ENCODE measurements at regions not wholly inside any gene's neighbourhood (a gene's known extent, or its start where the extent isn't known, plus 50 kb on each side); places are given as distances from the start of the nearest gene placed in this dataset.

DNA sequence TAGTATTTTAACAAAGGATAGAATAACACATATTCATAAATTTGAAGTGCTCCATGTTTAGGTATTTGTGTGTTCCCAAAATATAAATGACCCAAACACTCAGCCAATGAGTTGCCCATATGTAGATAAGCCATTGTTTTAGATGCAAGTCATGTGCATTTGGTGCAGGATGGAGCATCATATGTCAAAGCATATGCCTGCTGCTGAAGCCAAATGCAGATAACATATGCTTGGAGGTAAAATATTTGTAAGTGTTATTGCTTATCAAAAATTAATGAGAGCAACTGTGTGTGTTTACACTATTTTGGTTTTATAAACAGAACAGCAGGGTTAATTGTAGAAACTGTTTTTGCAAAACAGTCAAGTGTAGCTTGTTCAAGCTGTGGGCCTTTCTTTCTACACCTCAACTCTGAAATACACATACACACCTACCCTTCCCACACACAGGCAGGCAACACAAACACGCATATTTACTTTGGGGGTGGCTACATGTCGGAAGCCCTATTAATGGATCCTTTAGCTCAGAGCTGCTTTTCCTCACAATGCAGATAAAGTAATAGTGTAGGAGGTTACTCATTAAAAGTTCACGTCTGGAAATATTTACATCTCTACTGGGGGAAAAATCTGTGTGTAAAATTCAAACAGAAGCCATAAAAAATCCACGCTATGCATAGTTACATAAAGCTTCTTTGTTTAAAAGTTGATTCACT lies 521.4 kb downstream of the ZNF385D start:
- H3K27me3 ChIP-seq (ENCODE audit: control insufficient read depth in 2 of 2, insufficient read depth in 2 of 2, low read length in 2 of 2) = no peaks in the 10 kb centered on the region
- H3K4me1 ChIP-seq (ENCODE audit: control insufficient read depth in 1 of 2, insufficient read depth in 2 of 2, low read length in 2 of 2) = no peaks in the 10 kb centered on the region
- no peaks in the 10 kb centered on the region for H3K79me2 ChIP-seq (ENCODE audit: insufficient read depth, low read length)
- no peaks in the 10 kb centered on the region for H3K4me1 Mint-ChIP-seq
- peaks cover 4 to 10% of the 10 kb centered on the region in 2 donors for H3K9me3 ChIP-seq (replicated peaks in 1 of 2; ENCODE audit: control insufficient read depth in 1 of 2, insufficient read depth in 1 of 2, low read length in 2 of 2)
- no peaks in the 10 kb centered on the region for H3K36me3 Mint-ChIP-seq
- H3K9me3 Mint-ChIP-seq = peaks cover 0 to 12% (median 8%) of the 10 kb centered on the region in 7 donors
- no peak overlapping the region for H3K4me3 Mint-ChIP-seq
- no peaks in the 10 kb centered on the region for H3K27me3 Mint-ChIP-seq (ENCODE audit: low read depth in 3 of 3)
- WGBS (ENCODE audit: insufficient coverage) = no CpG with 5 or more reads among the region's 4 CpGs
- no peak overlapping the region for H3K27ac Mint-ChIP-seq
- no peak for DNase-seq
- TF ChIP-seq, protein P1, sequence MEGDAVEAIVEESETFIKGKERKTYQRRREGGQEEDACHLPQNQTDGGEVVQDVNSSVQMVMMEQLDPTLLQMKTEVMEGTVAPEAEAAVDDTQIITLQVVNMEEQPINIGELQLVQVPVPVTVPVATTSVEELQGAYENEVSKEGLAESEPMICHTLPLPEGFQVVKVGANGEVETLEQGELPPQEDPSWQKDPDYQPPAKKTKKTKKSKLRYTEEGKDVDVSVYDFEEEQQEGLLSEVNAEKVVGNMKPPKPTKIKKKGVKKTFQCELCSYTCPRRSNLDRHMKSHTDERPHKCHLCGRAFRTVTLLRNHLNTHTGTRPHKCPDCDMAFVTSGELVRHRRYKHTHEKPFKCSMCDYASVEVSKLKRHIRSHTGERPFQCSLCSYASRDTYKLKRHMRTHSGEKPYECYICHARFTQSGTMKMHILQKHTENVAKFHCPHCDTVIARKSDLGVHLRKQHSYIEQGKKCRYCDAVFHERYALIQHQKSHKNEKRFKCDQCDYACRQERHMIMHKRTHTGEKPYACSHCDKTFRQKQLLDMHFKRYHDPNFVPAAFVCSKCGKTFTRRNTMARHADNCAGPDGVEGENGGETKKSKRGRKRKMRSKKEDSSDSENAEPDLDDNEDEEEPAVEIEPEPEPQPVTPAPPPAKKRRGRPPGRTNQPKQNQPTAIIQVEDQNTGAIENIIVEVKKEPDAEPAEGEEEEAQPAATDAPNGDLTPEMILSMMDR (IDR thresholded peaks at IDR 0.05) = no peak
- H3K27ac ChIP-seq (ENCODE audit: low read depth in 1 of 2, low read length in 2 of 2) = no peak overlapping the region
- no peak overlapping the region for H3K4me3 ChIP-seq (replicated peaks in 1 of 3; ENCODE audit: low read depth in 2 of 3, low read length in 3 of 3)
- no peak overlapping the region for H3K9ac ChIP-seq (ENCODE audit: insufficient read depth, low read length, poor library complexity, severe bottlenecking)
- H2AFZ ChIP-seq (ENCODE audit: insufficient read depth, low read depth, low read length, poor library complexity, severe bottlenecking) = no peak overlapping the region
- H4K20me1 ChIP-seq (ENCODE audit: insufficient read depth, low read length) = no peaks in the 10 kb centered on the region
- no peaks in the 10 kb centered on the region for H3K36me3 ChIP-seq (replicated peaks in 1 of 2; ENCODE audit: control insufficient read depth in 1 of 2, insufficient read depth in 2 of 2, low read length in 2 of 2)
- no peak overlapping the region for H3K4me2 ChIP-seq (replicated peaks; ENCODE audit: extremely low read depth, low read length, poor library complexity, severe bottlenecking)
- intact Hi-C loops (cut with micrococcal nuclease) = no loop called here

DNA sequence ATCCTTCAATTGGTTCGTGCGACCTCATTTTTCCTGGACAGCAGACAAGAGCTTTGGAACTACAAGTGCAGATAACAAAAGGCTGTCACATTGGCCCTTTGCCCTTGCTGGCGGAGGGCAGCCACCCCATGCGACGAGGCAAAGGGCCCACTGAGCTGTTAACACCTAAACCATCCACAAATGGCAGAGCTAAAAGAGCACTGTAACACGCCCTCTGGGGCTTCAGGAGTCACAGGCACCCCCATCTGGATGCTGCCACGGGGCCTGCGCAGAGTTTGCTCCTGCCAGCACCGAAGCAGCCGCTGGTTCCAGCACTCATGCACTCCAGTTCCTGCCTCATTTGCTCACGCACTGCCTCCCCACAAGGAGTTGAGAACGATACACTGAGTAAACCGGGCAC lies 524.9 kb downstream of the ZNF385D start:
- Histone ChIP-seq H3K4me1 (ENCODE audit: control insufficient read depth in 1 of 2, insufficient read depth in 2 of 2, low read length in 2 of 2) (no peaks in the 10 kb centered on the region), H3K36me3 (replicated peaks in 1 of 2; ENCODE audit: control insufficient read depth in 1 of 2, insufficient read depth in 2 of 2, low read length in 2 of 2) (no peaks in the 10 kb centered on the region), H3K9ac (ENCODE audit: insufficient read depth, low read length, poor library complexity, severe bottlenecking) (no peak overlapping the region), H3K4me2 (replicated peaks; ENCODE audit: extremely low read depth, low read length, poor library complexity, severe bottlenecking) (no peak overlapping the region), H3K4me3 (replicated peaks in 1 of 3; ENCODE audit: low read depth in 2 of 3, low read length in 3 of 3) (no peak overlapping the region), H3K27me3 (ENCODE audit: control insufficient read depth in 2 of 2, insufficient read depth in 2 of 2, low read length in 2 of 2) (no peaks in the 10 kb centered on the region), H2AFZ (ENCODE audit: insufficient read depth, low read depth, low read length, poor library complexity, severe bottlenecking) (no peak overlapping the region), H3K9me3 (replicated peaks in 1 of 2; ENCODE audit: control insufficient read depth in 1 of 2, insufficient read depth in 1 of 2, low read length in 2 of 2) (peaks cover 10 to 11% of the 10 kb centered on the region in 2 donors), H4K20me1 (ENCODE audit: insufficient read depth, low read length) (no peaks in the 10 kb centered on the region), H3K27ac (ENCODE audit: low read depth in 1 of 2, low read length in 2 of 2) (no peak overlapping the region), H3K79me2 (ENCODE audit: insufficient read depth, low read length) (no peaks in the 10 kb centered on the region)
- peaks cover 0 to 18% (median 5%) of the 10 kb centered on the region in 7 donors for H3K9me3 Mint-ChIP-seq
- no peaks in the 10 kb centered on the region for H3K36me3 Mint-ChIP-seq
- H3K4me1 Mint-ChIP-seq = no peaks in the 10 kb centered on the region
- intact Hi-C loops (cut with micrococcal nuclease) = no loop called here
- no peak overlapping the region for H3K4me3 Mint-ChIP-seq
- H3K27me3 Mint-ChIP-seq (ENCODE audit: low read depth in 3 of 3) = no peaks in the 10 kb centered on the region
- no peak overlapping the region for H3K27ac Mint-ChIP-seq
- 95% methylated on average over 13 of the region's 13 CpGs for WGBS (ENCODE audit: insufficient coverage)
- TF ChIP-seq, protein P1 (IDR thresholded peaks at IDR 0.05) = no peak
- no peak for DNase-seq

All from CD14-positive monocyte (primary cell).